Ramos (cell line): ENCODE measurements at regions not wholly inside any gene's neighbourhood (a gene's known extent, or its start where the extent isn't known, plus 50 kb on each side); places are given as distances from the start of the nearest gene placed in this dataset.

Experiments used
- in situ Hi-C: fragments of 300-500 bp; cut with MboI; formaldehyde crosslinking; loops from one replicate; pipeline ENCODE4 v1.14.3; 2022; ENCODE audit warnings: low sequenced_read_pairs; ENCODE audit not compliant: unreplicated experiment

DNA sequence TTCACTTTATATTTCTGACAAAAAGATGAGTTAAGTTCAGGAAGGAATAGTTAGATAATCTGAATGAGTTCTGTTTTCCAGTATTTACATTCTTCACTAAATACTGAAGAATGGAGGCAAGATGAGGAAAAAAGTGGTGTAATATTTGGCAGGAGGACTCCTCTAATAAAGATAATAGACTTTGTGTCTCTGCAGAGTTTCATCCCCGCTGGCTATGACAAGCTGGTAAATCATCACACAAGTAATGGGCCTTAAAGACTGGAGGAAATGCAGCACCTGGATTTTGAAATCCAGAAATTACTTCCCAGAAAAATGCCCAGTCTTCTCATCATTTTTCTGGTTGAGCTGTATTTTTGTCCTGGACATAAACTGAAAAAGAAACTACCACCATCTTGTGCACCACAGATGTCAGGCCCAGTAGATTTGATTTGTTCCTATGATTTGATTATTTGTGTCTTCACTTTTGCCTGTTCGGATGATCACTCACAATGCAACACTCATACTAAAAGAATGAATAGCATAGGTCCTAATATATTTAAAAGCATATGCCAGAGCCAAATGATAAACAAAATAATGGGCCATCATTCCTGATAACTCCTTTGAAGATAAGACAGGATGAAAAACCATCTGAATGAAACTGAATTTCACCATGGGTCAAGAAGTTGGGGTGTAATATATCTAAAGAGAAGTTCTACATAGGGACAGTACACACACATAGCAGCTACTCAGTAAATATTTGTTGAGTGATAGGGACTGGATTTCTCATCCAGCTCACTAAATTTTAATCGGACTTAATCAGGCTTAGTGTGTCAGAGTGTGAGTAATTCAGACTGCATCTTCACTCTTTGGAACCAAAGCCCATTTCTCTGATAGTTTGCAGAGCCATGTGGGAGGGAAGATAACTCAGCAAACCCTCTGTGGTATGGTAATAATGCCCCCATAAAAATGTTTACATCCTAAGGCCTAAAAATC is 200.5 kb downstream of the HINT1 start:
- in situ Hi-C loops: no loop called here

DNA sequence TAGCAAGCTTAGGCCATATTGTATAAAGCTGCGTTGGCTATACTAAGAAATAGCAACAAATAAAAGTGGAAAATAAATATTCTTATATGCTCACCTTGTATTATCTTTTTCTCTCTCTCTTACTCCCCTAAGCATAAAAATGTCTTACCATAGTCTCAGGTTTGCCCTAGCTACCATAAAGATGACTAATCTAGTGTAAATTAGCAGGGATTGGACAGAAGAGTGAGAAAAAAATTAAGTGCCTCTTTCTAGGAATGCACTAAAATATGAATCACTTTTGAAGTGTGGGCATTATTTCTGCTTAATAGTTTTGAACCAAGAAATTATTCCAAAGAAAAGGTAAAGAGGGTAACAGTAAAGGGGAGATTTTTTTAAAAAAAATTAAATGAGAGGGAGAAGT is 201.3 kb downstream of the HINT1 start:
- in situ Hi-C loops: no loop called here

- in situ Hi-C loops: no loop called here
These were observed 207.9 kb downstream of the HINT1 start for GRCh38 chr5:130957151-130957550.

DNA sequence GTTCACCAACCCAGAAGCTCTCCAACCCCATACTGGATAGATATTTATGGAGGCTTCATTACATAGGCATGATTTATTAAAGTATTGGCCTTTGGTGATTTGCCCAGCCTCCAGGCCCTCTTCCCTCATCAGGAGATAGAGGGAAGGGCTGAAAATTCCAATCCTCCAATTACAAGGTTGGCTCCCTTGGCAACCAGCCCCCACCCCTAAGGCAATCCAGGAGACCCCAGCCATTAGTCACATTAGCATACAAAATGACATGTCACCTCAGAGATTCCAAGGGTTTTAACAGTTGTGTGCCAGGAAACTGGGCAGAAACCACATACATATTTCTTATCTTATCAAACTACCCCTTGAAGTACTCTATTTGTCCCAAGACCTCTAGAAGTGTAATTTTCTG is 210.0 kb downstream of the HINT1 start:
- in situ Hi-C loops: no loop called here

- in situ Hi-C loops: no loop called here
These were observed 210.7 kb downstream of the HINT1 start for GRCh38 chr5:130954336-130954735.

GRCh38 chr5:130939059-130939458 is 226.0 kb downstream of the HINT1 start:
- in situ Hi-C loops: no loop called here

GRCh38 chr5:130937046-130937445 is 228.0 kb downstream of the HINT1 start:
- in situ Hi-C loops: no loop called here

- in situ Hi-C loops: no loop called here
These were observed 241.4 kb downstream of the HINT1 start for GRCh38 chr5:130923543-130924124.

GRCh38 chr5:130912088-130912487 is 253.0 kb downstream of the HINT1 start:
- in situ Hi-C loops: no loop called here

DNA sequence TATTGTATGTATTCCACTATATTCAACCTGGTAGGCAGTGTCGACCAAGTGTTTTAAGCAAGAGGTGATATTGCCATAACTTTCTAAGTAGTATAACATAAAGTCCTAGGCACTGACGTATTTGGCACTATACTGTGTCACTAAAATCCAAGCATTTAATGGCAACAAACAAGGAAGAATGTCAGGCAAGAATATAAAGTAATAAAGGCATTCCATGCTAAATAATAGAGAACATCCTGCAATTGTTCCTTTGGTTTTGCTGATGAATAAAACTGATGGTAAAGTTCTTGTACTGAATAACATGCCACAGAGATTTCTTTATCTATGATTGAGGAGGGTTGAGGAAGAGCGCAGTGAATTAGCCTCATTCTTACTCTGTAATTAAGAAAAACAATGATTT is 256.9 kb downstream of the HINT1 start:
- in situ Hi-C loops: no loop called here

GRCh38 chr5:130897537-130898195 is 267.4 kb downstream of the HINT1 start:
- in situ Hi-C loops: loop anchor here (25.0 kb wide), 1 partner anchor 515 kb away; no protein-coding TSS in a partner anchor

GRCh38 chr5:130897181-130897536 is 267.9 kb downstream of the HINT1 start:
- in situ Hi-C loops: loop anchor here (25.0 kb wide), 1 partner anchor 515 kb away; no protein-coding TSS in a partner anchor

GRCh38 chr5:130896636-130897035 is 268.4 kb downstream of the HINT1 start:
- in situ Hi-C loops: loop anchor here (25.0 kb wide), 1 partner anchor 516 kb away; no protein-coding TSS in a partner anchor

- in situ Hi-C loops: loop anchor here (25.0 kb wide), 1 partner anchor 519 kb away; no protein-coding TSS in a partner anchor
These were observed 272.1 kb downstream of the HINT1 start for GRCh38 chr5:130893006-130893405.

GRCh38 chr5:130890610-130891009 is 274.4 kb downstream of the HINT1 start:
- in situ Hi-C loops: loop anchor here (25.0 kb wide), 1 partner anchor 522 kb away; no protein-coding TSS in a partner anchor

GRCh38 chr5:130885691-130886090 is 279.4 kb downstream of the HINT1 start:
- in situ Hi-C loops: loop anchor here (25.0 kb wide), 1 partner anchor 527 kb away; no protein-coding TSS in a partner anchor

- in situ Hi-C loops: loop anchor here (25.0 kb wide), 1 partner anchor 527 kb away; no protein-coding TSS in a partner anchor
These were observed 280.0 kb downstream of the HINT1 start for GRCh38 chr5:130885027-130885426.

DNA sequence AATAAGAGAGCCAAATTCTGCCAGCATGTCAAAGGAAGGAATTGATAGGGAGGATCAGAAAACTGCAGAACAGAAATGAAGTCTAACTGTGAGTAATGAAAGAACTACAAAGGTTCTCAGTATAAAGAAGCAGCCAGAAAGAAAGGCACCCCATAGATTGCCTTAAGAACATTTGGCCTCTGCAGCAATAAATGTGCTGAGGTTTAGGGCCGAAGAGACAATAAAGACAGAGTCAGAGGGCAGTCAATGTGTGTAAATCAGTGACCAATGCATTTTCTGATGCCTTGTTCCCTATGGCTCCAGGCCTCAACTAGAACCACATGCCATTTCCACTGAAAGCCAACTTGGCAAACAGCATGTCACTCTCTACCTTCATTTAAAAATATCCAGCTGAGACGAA is 281.0 kb downstream of the HINT1 start:
- in situ Hi-C loops: loop anchor here (25.0 kb wide), 1 partner anchor 528 kb away; no protein-coding TSS in a partner anchor

DNA sequence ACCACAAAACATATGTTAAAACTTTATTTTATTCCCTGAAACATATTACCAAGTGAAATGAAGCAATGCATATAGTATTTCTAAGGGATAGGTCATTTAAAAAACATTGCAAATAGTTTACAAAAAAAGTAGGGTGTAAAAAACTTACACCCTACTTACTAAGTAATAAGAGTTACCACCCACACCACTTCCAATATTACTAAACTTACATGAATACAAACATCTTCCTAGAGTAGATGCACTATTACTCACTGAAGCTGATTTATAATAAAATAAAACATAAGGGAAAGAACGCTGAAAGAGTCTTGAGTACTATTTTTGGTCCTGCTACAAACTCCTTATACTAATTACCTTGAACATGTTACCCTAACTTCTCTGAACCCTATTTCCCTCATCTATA is 289.4 kb downstream of the HINT1 start:
- in situ Hi-C loops: loop anchor here (25.0 kb wide), 1 partner anchor 537 kb away; no protein-coding TSS in a partner anchor

DNA sequence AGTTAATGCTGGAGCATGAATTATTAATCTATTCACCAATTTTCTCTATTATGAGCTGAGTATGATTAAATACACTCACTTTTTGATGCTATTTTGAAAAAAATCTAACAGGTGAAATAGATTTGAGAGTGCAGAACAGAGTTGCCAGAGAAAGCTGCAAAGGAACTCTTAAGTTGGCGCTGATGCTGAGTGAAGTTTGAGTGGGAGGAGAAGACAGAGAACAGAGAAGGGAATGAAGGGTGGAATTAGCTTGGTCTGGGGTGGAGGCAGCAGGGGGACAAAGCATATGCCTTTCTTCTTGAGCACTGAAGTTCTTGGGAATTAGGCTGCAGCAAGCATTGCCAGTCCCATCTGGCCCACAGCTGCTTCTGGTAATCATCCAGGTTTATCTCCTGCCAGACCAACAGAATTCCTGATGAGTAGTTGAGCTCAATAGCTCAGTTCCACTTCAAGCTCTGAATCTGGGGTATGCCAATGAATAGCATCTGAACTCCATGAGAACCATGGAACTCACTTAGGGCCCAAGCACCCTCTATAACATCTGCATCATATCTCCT is 290.1 kb downstream of the HINT1 start:
- in situ Hi-C loops: loop anchor here (25.0 kb wide), 1 partner anchor 537 kb away; no protein-coding TSS in a partner anchor
